GM12872 (cell line): ENCODE measurements at regions not wholly inside any gene's neighbourhood (a gene's known extent, or its start where the extent isn't known, plus 50 kb on each side); places are given as distances from the start of the nearest gene placed in this dataset.

Experiments used
- CTCF ChIP-seq: IDR thresholded peaks from 3 replicates; pipeline ENCODE4 v1.5.1; 2011; ENCODE audit warnings: low read depth, mild to moderate bottlenecking, low read length, moderate library complexity; ENCODE audit not compliant: insufficient read depth

- TF ChIP-seq CTCF, result no peak
Measured at GRCh38 chr6:9100869-9101580, 665.7 kb upstream of the SLC35B3 start.

- no peak for TF ChIP-seq CTCF
Measured at GRCh38 chr6:9095729-9096128, 660.4 kb upstream of the SLC35B3 start.

- TF ChIP-seq CTCF, result no peak
Measured at GRCh38 chr6:9095137-9095536, 659.8 kb upstream of the SLC35B3 start.

- TF ChIP-seq CTCF, result no peak
Measured at GRCh38 chr6:9089724-9090123, 654.4 kb upstream of the SLC35B3 start.

- TF ChIP-seq CTCF, result no peak
Measured at GRCh38 chr6:9087470-9087869, 652.1 kb upstream of the SLC35B3 start.

- TF ChIP-seq CTCF, result no peak
Measured at GRCh38 chr6:9086331-9086730, 651.0 kb upstream of the SLC35B3 start.

- no peak for TF ChIP-seq CTCF
Measured at GRCh38 chr6:9085709-9086070, 650.3 kb upstream of the SLC35B3 start.
